Right atrium auricular region (tissue), 2 donors: ENCODE measurements at regions not wholly inside any gene's neighbourhood (a gene's known extent, or its start where the extent isn't known, plus 50 kb on each side); places are given as distances from the start of the nearest gene placed in this dataset.
"Not testable (repeated sequence)": the region's sequence is repeated elsewhere in the genome, so short reads cannot be mapped to it uniquely, and the experiment has no call there.

Experiments
- DNase-seq: peaks from one replicate; pipeline ENCODE4 v3.0.0-alpha.2; 2019; ENCODE audit warnings: low spot score
- H3K27ac ChIP-seq, 2 donors: fragments of 200-600 bp; sonication (generic); 1 replicate in 1 of 2; 2 replicates in 1 of 2; pipeline ENCODE4 v1.5.1; 2016 to 2019
- H3K27me3 ChIP-seq, 2 donors: fragments of 200-600 bp; sonication (generic); one replicate each; pipeline versions ENCODE4 v1.5.1 to v1.6.0; 2017 to 2019
- H3K36me3 ChIP-seq: fragments of 200-600 bp; sonication (generic); one replicate; pipeline ENCODE4 v1.5.1; 2016
- H3K4me1 ChIP-seq, 2 donors: fragments of 200-600 bp; sonication (generic); one replicate each; pipeline versions ENCODE4 v1.5.1 to v1.6.0; 2017 to 2019
- H3K4me3 ChIP-seq, 2 donors: fragments of 200-600 bp; sonication (generic); 1 replicate in 1 of 2; 2 replicates in 1 of 2; pipeline ENCODE4 v1.5.1; 2017 to 2019; ENCODE audit warnings: mild to moderate bottlenecking in 1 of 2, moderate library complexity in 1 of 2
- H3K9me3 ChIP-seq, 2 donors: fragments of 200-600 bp; sonication (generic); one replicate each; pipeline ENCODE4 v1.5.1; 2019
- CTCF ChIP-seq, 2 donors: fragments of 200-600 bp; sonication (generic); IDR thresholded peaks; one replicate each; pipeline ENCODE4 v1.5.1; 2019; ENCODE audit warnings: antibody characterized with exemption in 2 of 2

- Histone ChIP-seq H3K9me3 (no peaks in the 10 kb centered on the region), H3K4me1 (no peaks in the 10 kb centered on the region), H3K27me3 (no peaks in the 10 kb centered on the region), H3K27ac (no peak overlapping the region), H3K36me3 (no peaks in the 10 kb centered on the region), H3K4me3 (no peak overlapping the region)
- no peak for TF ChIP-seq CTCF (IDR thresholded peaks at IDR 0.05)
- DNase-seq = no peak
Observed at GRCh38 chr5:92836855-92837755, 743.9 kb downstream of the NR2F1-AS1 start.

GRCh38 chr5:92835712-92836111, 745.3 kb downstream of the NR2F1-AS1 start:
- Histone ChIP-seq H3K4me1 (no peaks in the 10 kb centered on the region), H3K9me3 (peaks cover 0 to 3% of the 10 kb centered on the region in 2 donors), H3K27me3 (no peaks in the 10 kb centered on the region), H3K27ac (no peak overlapping the region), H3K36me3 (no peaks in the 10 kb centered on the region), H3K4me3 (no peak overlapping the region)
- TF ChIP-seq CTCF (IDR thresholded peaks at IDR 0.05) = no peak
- DNase-seq = no peak

DNA sequence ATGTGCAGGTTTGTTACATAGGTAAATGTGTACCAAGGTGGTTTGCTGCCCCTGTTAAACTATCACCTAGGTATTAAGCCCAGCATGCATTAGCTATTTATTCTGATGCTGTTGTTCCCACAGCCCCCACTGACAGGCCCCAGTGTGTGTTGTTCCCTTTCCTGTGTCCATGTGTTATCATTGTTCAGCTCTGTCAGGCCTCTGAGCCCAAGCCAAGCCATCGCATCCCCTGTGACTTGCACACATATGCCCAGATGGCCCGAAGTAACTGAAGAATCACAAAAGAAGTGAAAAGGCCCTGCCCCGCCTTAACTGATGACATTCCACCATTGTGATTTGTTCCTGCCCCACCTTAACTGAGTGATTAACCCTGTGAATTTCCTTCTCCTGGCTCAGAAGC, 757.5 kb downstream of the NR2F1-AS1 start:
- H3K27me3 ChIP-seq = not testable (repeated sequence)

GRCh38 chr5:92822183-92822582, 758.8 kb downstream of the NR2F1-AS1 start:
- no peak overlapping the region for H3K27ac ChIP-seq
- no peaks in the 10 kb centered on the region for H3K9me3 ChIP-seq
- TF ChIP-seq CTCF (IDR thresholded peaks at IDR 0.05) = no peak
- H3K4me3 ChIP-seq = no peak overlapping the region
- H3K4me1 ChIP-seq = no peaks in the 10 kb centered on the region
- DNase-seq = no peak
- H3K27me3 ChIP-seq = no peaks in the 10 kb centered on the region
- no peaks in the 10 kb centered on the region for H3K36me3 ChIP-seq

More for the DNA sequence above, 757.5 kb downstream of the NR2F1-AS1 start:
- not testable (repeated sequence) for H3K36me3 ChIP-seq, H3K9me3 ChIP-seq, H3K4me3 ChIP-seq, H3K27ac ChIP-seq, DNase-seq, H3K4me1 ChIP-seq

- no peaks in the 10 kb centered on the region for H3K27me3 ChIP-seq
- H3K9me3 ChIP-seq = no peaks in the 10 kb centered on the region
- TF ChIP-seq CTCF (IDR thresholded peaks at IDR 0.05) = no peak
- no peaks in the 10 kb centered on the region for H3K4me1 ChIP-seq
- H3K27ac ChIP-seq = no peak overlapping the region
- no peak for DNase-seq
- H3K4me3 ChIP-seq = no peak overlapping the region
- no peaks in the 10 kb centered on the region for H3K36me3 ChIP-seq
Observed at GRCh38 chr5:92809855-92810465, 771.1 kb downstream of the NR2F1-AS1 start.

DNA sequence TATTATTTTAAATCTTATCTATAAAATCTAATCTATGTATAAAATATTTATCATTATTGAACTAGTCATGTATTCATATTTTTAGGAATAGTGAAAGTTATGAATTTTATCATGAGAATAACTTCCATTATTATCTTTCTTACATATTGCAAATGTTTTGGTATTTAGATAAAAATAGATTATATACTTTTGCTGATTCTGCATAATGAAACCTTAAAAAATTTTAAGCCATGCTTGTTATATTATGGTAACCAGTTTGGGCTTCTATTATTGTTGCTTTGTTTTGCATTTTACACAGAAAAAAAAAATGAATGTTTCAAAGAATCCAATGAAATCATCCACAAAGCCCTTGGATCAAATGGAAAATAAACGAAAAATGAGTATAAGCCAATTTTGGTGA, 772.5 kb downstream of the NR2F1-AS1 start:
- no peak for DNase-seq
- no peaks in the 10 kb centered on the region for H3K27me3 ChIP-seq
- no peaks in the 10 kb centered on the region for H3K9me3 ChIP-seq
- H3K27ac ChIP-seq = no peak overlapping the region
- no peak overlapping the region for H3K4me3 ChIP-seq
- no peaks in the 10 kb centered on the region for H3K36me3 ChIP-seq
- H3K4me1 ChIP-seq = no peaks in the 10 kb centered on the region
- TF ChIP-seq CTCF (IDR thresholded peaks at IDR 0.05) = no peak
